ENCODE measurements at regions not wholly inside any gene's neighbourhood (a gene's known extent, or its start where the extent isn't known, plus 50 kb on each side); places are given as distances from the start of the nearest gene placed in this dataset.

GRCh38 chr12:125856366-125856765 is 791.1 kb downstream of the AACS start:
- no peak overlapping the region for H3K27ac ChIP-seq (ENCODE audit: insufficient read depth, low read depth, low read length)
- H3K79me2 ChIP-seq (ENCODE audit: control insufficient read depth, insufficient read depth, low read length): no peaks in the 10 kb centered on the region
- no peaks in the 10 kb centered on the region for H3K36me3 ChIP-seq (ENCODE audit: control insufficient read depth in 2 of 2, extremely low read depth in 1 of 2, insufficient read depth in 2 of 2, low read length in 2 of 2)
- H3K4me1 ChIP-seq (ENCODE audit: control insufficient read depth, extremely low read depth, insufficient read depth, low read length): no peaks in the 10 kb centered on the region
- H3K4me2 ChIP-seq (ENCODE audit: insufficient read depth, low read length): no peak overlapping the region
- no TSS peak for BruUV-seq (replicated peaks)
- CTCF ChIA-PET: no interaction called here
- dilution Hi-C loops (cut with MboI; ENCODE audit: extremely low pct_ligation_motif_present, low sequenced_read_pairs): no loop called here
- DNase-seq (ENCODE audit: low read depth, low spot score) (no peak), FAIRE-seq (no peak)
- H3K27me3 ChIP-seq (ENCODE audit: control insufficient read depth in 2 of 2, insufficient read depth in 2 of 2, low read length in 2 of 2): no peaks in the 10 kb centered on the region
- no peak overlapping the region for H2AFZ ChIP-seq (ENCODE audit: low read depth, low read length)
- no peaks in the 10 kb centered on the region for H3K9me1 ChIP-seq (replicated peaks; ENCODE audit: control insufficient read depth, extremely low read depth, insufficient read depth, low read length)
- H3K9ac ChIP-seq (replicated peaks; ENCODE audit: extremely low read depth, insufficient read depth, low read length): no peak overlapping the region
- H3K9me3 ChIP-seq (replicated peaks; ENCODE audit: control insufficient read depth, insufficient read depth, low read length): peaks cover 5% of the 10 kb centered on the region
- no peak overlapping the region for H3K4me3 ChIP-seq (replicated peaks in 1 of 3; ENCODE audit: insufficient read depth in 1 of 3, low read depth in 1 of 3, low read length in 3 of 3)
- TF ChIP-seq, protein P1, sequence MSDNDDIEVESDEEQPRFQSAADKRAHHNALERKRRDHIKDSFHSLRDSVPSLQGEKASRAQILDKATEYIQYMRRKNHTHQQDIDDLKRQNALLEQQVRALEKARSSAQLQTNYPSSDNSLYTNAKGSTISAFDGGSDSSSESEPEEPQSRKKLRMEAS (IDR thresholded peaks at IDR 0.05; ENCODE audit: insufficient read depth, insufficient read length): no peak
- TF ChIP-seq POLR2AphosphoS5 (IDR thresholded peaks at IDR 0.05; ENCODE audit: insufficient read depth, low read depth, low read length): no peak
- TF ChIP-seq GATA2 (IDR thresholded peaks at IDR 0.05; ENCODE audit: insufficient read depth, insufficient read length, low read depth, low read length): no peak
- no peak for TF ChIP-seq FOS (IDR thresholded peaks at IDR 0.05; ENCODE audit: borderline replicate concordance, insufficient read depth, low read length)
- TF ChIP-seq MYC (IDR thresholded peaks at IDR 0.05; ENCODE audit: low read depth, low read length): no peak
- no peak for TF ChIP-seq EZH2 (IDR thresholded peaks at IDR 0.05; ENCODE audit: borderline replicate concordance, low read depth, low read length, severe bottlenecking)
- TF ChIP-seq POLR2A (IDR thresholded peaks at IDR 0.05; ENCODE audit: low read depth, low read length): no peak
- TF ChIP-seq, protein P2, sequence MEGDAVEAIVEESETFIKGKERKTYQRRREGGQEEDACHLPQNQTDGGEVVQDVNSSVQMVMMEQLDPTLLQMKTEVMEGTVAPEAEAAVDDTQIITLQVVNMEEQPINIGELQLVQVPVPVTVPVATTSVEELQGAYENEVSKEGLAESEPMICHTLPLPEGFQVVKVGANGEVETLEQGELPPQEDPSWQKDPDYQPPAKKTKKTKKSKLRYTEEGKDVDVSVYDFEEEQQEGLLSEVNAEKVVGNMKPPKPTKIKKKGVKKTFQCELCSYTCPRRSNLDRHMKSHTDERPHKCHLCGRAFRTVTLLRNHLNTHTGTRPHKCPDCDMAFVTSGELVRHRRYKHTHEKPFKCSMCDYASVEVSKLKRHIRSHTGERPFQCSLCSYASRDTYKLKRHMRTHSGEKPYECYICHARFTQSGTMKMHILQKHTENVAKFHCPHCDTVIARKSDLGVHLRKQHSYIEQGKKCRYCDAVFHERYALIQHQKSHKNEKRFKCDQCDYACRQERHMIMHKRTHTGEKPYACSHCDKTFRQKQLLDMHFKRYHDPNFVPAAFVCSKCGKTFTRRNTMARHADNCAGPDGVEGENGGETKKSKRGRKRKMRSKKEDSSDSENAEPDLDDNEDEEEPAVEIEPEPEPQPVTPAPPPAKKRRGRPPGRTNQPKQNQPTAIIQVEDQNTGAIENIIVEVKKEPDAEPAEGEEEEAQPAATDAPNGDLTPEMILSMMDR (IDR thresholded peaks at IDR 0.05; ENCODE audit: extremely low read depth in 1 of 2, insufficient read depth in 1 of 2, low read depth in 1 of 2, low read length in 2 of 2): no peak
- no peak for TF ChIP-seq JUN (IDR thresholded peaks at IDR 0.05; ENCODE audit: borderline replicate concordance, insufficient read depth, insufficient read length, low read depth)
- POLR2A ChIA-PET: no interaction called here
- no peaks in the 10 kb centered on the region for H4K20me1 ChIP-seq (replicated peaks; ENCODE audit: control insufficient read depth, extremely low read depth, insufficient read depth, low read length)
- intact Hi-C loops (cut with micrococcal nuclease): no loop called here

Measured in endothelial cell of umbilical vein (primary cell).